GM23338 (cell line): ENCODE measurements at regions not wholly inside any gene's neighbourhood (a gene's known extent, or its start where the extent isn't known, plus 50 kb on each side); places are given as distances from the start of the nearest gene placed in this dataset.

ENCODE experiments used
- ATAC-seq: fragments of 200-7000 bp; cut with Tn5 transposase; 3 replicates; pipeline ENCODE4 v1.9.1; 2020
- DNase-seq: peaks from one replicate; pipeline ENCODE4 v3.0.0-alpha.2; 2015; ENCODE audit warnings: low spot score
- H2AFZ ChIP-seq: fragments of 200-600 bp; sonication (generic); 2 replicates; pipeline ENCODE4 v1.8.0; 2016; ENCODE audit warnings: antibody characterized with exemption, mild to moderate bottlenecking, moderate library complexity
- H3F3A ChIP-seq: fragments of 200-600 bp; sonication (generic); replicated peaks from 2 replicates; pipeline ENCODE4 v1.8.0; 2017; ENCODE audit warnings: antibody characterized with exemption, mixed run types, low read depth
- H3K27ac ChIP-seq: fragments of 200-600 bp; sonication (generic); 2 replicates; pipeline ENCODE4 v1.6.1; 2016; ENCODE audit warnings: low read depth
- H3K27me3 ChIP-seq: fragments of 200-600 bp; sonication (generic); 2 replicates; pipeline ENCODE4 v1.8.0; 2016; ENCODE audit warnings: mild to moderate bottlenecking, mixed run types, moderate library complexity; ENCODE audit not compliant: insufficient read depth
- H3K36me3 ChIP-seq: fragments of 200-600 bp; sonication (generic); 2 replicates; pipeline ENCODE4 v1.8.0; 2016; ENCODE audit warnings: mild to moderate bottlenecking; ENCODE audit not compliant: insufficient read depth
- H3K4me1 ChIP-seq: fragments of 200-600 bp; sonication (generic); 2 replicates; pipeline ENCODE4 v1.8.0; 2016; ENCODE audit warnings: mild to moderate bottlenecking, moderate library complexity; ENCODE audit not compliant: insufficient read depth
- H3K4me2 ChIP-seq: fragments of 200-600 bp; sonication (generic); 2 replicates; pipeline ENCODE4 v1.7.1; 2017; ENCODE audit warnings: mixed run types
- H3K4me3 ChIP-seq: fragments of 200-600 bp; sonication (generic); 2 replicates; pipeline ENCODE4 v1.6.1; 2016; ENCODE audit warnings: mixed run types
- H3K79me2 ChIP-seq: fragments of 200-600 bp; sonication (generic); replicated peaks from 2 replicates; pipeline ENCODE4 v1.8.0; 2017; ENCODE audit warnings: mild to moderate bottlenecking; ENCODE audit not compliant: insufficient read depth
- H3K9me2 ChIP-seq: fragments of 200-600 bp; sonication (generic); 2 replicates; pipeline ENCODE4 v1.8.0; 2017; ENCODE audit not compliant: insufficient read depth
- H4K20me1 ChIP-seq: fragments of 200-600 bp; sonication (generic); replicated peaks from 2 replicates; pipeline ENCODE4 v1.8.0; 2017; ENCODE audit warnings: mild to moderate bottlenecking; ENCODE audit not compliant: insufficient read depth
- H3K27ac Mint-ChIP-seq: 2 replicates; pipeline ENCODE4 v1.8.0; 2020; ENCODE audit warnings: inconsistent platforms, mild to moderate bottlenecking, moderate library complexity, mixed read lengths
- H3K27me3 Mint-ChIP-seq: 3 replicates; pipeline ENCODE4 v1.8.0; 2022; ENCODE audit warnings: low read depth, mild to moderate bottlenecking, moderate library complexity, mixed read lengths, inconsistent platforms; ENCODE audit not compliant: insufficient read depth, poor library complexity
- H3K36me3 Mint-ChIP-seq: 3 replicates; pipeline ENCODE4 v1.8.0; 2021; ENCODE audit warnings: low read depth, mild to moderate bottlenecking, inconsistent platforms, moderate library complexity, mixed read lengths
- H3K4me1 Mint-ChIP-seq: 3 replicates; pipeline ENCODE4 v1.8.0; 2020; ENCODE audit warnings: mild to moderate bottlenecking, inconsistent platforms, mixed read lengths
- H3K4me3 Mint-ChIP-seq: 3 replicates; pipeline ENCODE4 v1.8.0; 2021; ENCODE audit warnings: moderate library complexity, mild to moderate bottlenecking, inconsistent platforms, mixed read lengths
- H3K9me3 Mint-ChIP-seq: 3 replicates; pipeline ENCODE4 v1.8.0; 2020; ENCODE audit warnings: moderate library complexity, mild to moderate bottlenecking, inconsistent platforms, mixed read lengths
- CREB1 ChIP-seq: fragments of 250-450 bp; sonication (Bioruptor Pico); IDR thresholded peaks from 2 replicates; pipeline ENCODE4 v1.5.0; 2020; ENCODE audit warnings: low read depth, mild to moderate bottlenecking, moderate library complexity
- EZH2 ChIP-seq: fragments of 200-600 bp; sonication (generic); IDR thresholded peaks from one replicate; pipeline ENCODE4 v1.8.0; 2017; ENCODE audit warnings: antibody characterized with exemption, mild to moderate bottlenecking, low read depth; ENCODE audit not compliant: unreplicated experiment
- EZH2phosphoT487 ChIP-seq: fragments of 200-600 bp; sonication (generic); IDR thresholded peaks from one replicate; pipeline ENCODE4 v1.8.1; 2018; ENCODE audit warnings: antibody characterized with exemption; ENCODE audit not compliant: unreplicated experiment
- JUNB ChIP-seq: IDR thresholded peaks from one replicate; pipeline ENCODE4 v1.6.1; 2016; ENCODE audit warnings: antibody characterized with exemption; ENCODE audit not compliant: unreplicated experiment
- NANOG ChIP-seq: IDR thresholded peaks from 2 replicates; pipeline ENCODE4 v1.6.1; 2016; ENCODE audit warnings: antibody characterized with exemption, borderline replicate concordance
- POLR2AphosphoS5 ChIP-seq: IDR thresholded peaks from 2 replicates; pipeline ENCODE4 v1.6.1; 2016; ENCODE audit warnings: antibody characterized with exemption, low read depth
- REST ChIP-seq: IDR thresholded peaks from one replicate; pipeline ENCODE4 v1.6.1; 2018; ENCODE audit warnings: antibody characterized with exemption; ENCODE audit not compliant: unreplicated experiment
- STAT1 ChIP-seq: IDR thresholded peaks from one replicate; pipeline ENCODE4 v1.6.1; 2016; ENCODE audit warnings: antibody characterized with exemption; ENCODE audit not compliant: unreplicated experiment
- ZNF114 ChIP-seq: fragments of 250-450 bp; sonication (Bioruptor Pico); IDR thresholded peaks from 2 replicates; pipeline ENCODE4 v1.5.0; 2020; ENCODE audit warnings: mild to moderate bottlenecking, moderate library complexity
- ZNF331 ChIP-seq: fragments of 250-450 bp; sonication (Bioruptor Pico); IDR thresholded peaks from 2 replicates; pipeline ENCODE4 v1.5.0; 2020; ENCODE audit warnings: low read depth, mild to moderate bottlenecking, moderate library complexity
- TF ChIP-seq, protein P1 (sequence below): fragments of 250-450 bp; sonication (Bioruptor Pico); IDR thresholded peaks from 2 replicates; pipeline ENCODE4 v1.5.0; 2020; ENCODE audit warnings: mild to moderate bottlenecking, moderate library complexity
- TF ChIP-seq, protein P2 (sequence below): IDR thresholded peaks from 2 replicates; pipeline ENCODE4 v1.6.1; 2016; ENCODE audit warnings: antibody characterized with exemption
- TF ChIP-seq, protein P3 (sequence below), 2 experiments: fragments of 200-600 bp in 1 of 2; sonication (generic) in 1 of 2; conservative IDR thresholded peaks; 2 replicates each; pipeline versions ENCODE4 v1.5.1 to v1.6.1; 2016 to 2017; ENCODE audit warnings: antibody characterized with exemption in 2 of 2, low read depth in 2 of 2, mild to moderate bottlenecking in 2 of 2, moderate library complexity in 1 of 2

DNA sequence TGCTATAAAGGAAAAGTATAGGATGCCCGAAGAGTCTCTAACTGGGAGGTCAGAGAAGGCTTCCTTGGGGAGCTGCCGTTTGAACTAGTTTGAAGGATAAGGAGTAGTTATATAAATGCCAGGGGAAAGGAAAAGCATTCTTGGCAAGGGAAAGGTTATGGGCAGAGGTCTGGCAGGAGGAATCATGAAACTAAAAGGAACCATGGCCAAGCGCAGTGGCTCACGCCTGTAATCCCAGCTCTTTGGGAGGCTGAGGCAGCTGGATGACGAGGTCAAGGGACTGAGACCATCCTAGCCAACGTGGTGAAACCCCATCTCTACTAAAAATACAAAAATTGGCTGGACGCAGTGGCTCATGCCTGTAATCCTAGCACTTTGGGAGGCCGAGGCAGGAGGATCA, 66.8 kb upstream of the EPCAM start:
- H3K4me3 Mint-ChIP-seq: no peak overlapping the region
- no peaks in the 10 kb centered on the region for H3K36me3 Mint-ChIP-seq
- no peak overlapping the region for H3K4me2 ChIP-seq
- H4K20me1 ChIP-seq: no peaks in the 10 kb centered on the region
- H3K4me1 Mint-ChIP-seq: peaks cover 19% of the 10 kb centered on the region
- no peak overlapping the region for H3K27ac Mint-ChIP-seq
- H3K27me3 Mint-ChIP-seq: peaks cover 3% of the 10 kb centered on the region
- H3K9me3 Mint-ChIP-seq: no peaks in the 10 kb centered on the region
- no peaks in the 10 kb centered on the region for H3K36me3 ChIP-seq
- no peaks in the 10 kb centered on the region for H3K79me2 ChIP-seq
- no peak overlapping the region for H3K4me3 ChIP-seq
- ATAC-seq (no peak), DNase-seq (no peak)
- peaks cover 8% of the 10 kb centered on the region; the same call in 1 of the 2 replicates for H3K9me2 ChIP-seq
- H2AFZ ChIP-seq: no peak overlapping the region
- H3K27me3 ChIP-seq: no peaks in the 10 kb centered on the region
- no peak overlapping the region for H3K27ac ChIP-seq
- H3F3A ChIP-seq: no peaks in the 10 kb centered on the region
- H3K4me1 ChIP-seq: peaks cover 23% of the 10 kb centered on the region
- TF ChIP-seq EZH2: no peak
- no peak for TF ChIP-seq JUNB
- TF ChIP-seq ZNF331: no peak
- TF ChIP-seq CREB1 (CRISPR knock-in tag): no peak
- TF ChIP-seq, protein P1, sequence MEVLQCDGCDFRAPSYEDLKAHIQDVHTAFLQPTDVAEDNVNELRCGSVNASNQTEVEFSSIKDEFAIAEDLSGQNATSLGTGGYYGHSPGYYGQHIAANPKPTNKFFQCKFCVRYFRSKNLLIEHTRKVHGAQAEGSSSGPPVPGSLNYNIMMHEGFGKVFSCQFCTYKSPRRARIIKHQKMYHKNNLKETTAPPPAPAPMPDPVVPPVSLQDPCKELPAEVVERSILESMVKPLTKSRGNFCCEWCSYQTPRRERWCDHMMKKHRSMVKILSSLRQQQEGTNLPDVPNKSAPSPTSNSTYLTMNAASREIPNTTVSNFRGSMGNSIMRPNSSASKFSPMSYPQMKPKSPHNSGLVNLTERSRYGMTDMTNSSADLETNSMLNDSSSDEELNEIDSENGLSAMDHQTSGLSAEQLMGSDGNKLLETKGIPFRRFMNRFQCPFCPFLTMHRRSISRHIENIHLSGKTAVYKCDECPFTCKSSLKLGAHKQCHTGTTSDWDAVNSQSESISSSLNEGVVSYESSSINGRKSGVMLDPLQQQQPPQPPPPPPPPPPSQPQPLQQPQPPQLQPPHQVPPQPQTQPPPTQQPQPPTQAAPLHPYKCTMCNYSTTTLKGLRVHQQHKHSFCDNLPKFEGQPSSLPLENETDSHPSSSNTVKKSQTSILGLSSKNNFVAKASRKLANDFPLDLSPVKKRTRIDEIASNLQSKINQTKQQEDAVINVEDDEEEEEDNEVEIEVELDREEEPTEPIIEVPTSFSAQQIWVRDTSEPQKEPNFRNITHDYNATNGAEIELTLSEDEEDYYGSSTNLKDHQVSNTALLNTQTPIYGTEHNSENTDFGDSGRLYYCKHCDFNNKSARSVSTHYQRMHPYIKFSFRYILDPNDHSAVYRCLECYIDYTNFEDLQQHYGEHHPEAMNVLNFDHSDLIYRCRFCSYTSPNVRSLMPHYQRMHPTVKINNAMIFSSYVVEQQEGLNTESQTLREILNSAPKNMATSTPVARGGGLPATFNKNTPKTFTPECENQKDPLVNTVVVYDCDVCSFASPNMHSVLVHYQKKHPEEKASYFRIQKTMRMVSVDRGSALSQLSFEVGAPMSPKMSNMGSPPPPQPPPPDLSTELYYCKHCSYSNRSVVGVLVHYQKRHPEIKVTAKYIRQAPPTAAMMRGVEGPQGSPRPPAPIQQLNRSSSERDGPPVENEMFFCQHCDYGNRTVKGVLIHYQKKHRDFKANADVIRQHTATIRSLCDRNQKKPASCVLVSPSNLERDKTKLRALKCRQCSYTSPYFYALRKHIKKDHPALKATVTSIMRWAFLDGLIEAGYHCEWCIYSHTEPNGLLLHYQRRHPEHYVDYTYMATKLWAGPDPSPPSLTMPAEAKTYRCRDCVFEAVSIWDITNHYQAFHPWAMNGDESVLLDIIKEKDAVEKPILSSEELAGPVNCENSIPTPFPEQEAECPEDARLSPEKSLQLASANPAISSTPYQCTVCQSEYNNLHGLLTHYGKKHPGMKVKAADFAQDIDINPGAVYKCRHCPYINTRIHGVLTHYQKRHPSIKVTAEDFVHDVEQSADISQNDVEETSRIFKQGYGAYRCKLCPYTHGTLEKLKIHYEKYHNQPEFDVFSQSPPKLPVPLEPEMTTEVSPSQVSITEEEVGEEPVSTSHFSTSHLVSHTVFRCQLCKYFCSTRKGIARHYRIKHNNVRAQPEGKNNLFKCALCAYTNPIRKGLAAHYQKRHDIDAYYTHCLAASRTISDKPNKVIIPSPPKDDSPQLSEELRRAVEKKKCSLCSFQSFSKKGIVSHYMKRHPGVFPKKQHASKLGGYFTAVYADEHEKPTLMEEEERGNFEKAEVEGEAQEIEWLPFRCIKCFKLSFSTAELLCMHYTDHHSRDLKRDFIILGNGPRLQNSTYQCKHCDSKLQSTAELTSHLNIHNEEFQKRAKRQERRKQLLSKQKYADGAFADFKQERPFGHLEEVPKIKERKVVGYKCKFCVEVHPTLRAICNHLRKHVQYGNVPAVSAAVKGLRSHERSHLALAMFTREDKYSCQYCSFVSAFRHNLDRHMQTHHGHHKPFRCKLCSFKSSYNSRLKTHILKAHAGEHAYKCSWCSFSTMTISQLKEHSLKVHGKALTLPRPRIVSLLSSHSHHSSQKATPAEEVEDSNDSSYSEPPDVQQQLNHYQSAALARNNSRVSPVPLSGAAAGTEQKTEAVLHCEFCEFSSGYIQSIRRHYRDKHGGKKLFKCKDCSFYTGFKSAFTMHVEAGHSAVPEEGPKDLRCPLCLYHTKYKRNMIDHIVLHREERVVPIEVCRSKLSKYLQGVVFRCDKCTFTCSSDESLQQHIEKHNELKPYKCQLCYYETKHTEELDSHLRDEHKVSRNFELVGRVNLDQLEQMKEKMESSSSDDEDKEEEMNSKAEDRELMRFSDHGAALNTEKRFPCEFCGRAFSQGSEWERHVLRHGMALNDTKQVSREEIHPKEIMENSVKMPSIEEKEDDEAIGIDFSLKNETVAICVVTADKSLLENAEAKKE (CRISPR knock-in tag): no peak
- no peak for TF ChIP-seq POLR2AphosphoS5
- TF ChIP-seq, protein P2, sequence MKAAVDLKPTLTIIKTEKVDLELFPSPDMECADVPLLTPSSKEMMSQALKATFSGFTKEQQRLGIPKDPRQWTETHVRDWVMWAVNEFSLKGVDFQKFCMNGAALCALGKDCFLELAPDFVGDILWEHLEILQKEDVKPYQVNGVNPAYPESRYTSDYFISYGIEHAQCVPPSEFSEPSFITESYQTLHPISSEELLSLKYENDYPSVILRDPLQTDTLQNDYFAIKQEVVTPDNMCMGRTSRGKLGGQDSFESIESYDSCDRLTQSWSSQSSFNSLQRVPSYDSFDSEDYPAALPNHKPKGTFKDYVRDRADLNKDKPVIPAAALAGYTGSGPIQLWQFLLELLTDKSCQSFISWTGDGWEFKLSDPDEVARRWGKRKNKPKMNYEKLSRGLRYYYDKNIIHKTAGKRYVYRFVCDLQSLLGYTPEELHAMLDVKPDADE: no peak
- TF ChIP-seq REST: no peak
- TF ChIP-seq STAT1: no peak
- TF ChIP-seq, protein P3, sequence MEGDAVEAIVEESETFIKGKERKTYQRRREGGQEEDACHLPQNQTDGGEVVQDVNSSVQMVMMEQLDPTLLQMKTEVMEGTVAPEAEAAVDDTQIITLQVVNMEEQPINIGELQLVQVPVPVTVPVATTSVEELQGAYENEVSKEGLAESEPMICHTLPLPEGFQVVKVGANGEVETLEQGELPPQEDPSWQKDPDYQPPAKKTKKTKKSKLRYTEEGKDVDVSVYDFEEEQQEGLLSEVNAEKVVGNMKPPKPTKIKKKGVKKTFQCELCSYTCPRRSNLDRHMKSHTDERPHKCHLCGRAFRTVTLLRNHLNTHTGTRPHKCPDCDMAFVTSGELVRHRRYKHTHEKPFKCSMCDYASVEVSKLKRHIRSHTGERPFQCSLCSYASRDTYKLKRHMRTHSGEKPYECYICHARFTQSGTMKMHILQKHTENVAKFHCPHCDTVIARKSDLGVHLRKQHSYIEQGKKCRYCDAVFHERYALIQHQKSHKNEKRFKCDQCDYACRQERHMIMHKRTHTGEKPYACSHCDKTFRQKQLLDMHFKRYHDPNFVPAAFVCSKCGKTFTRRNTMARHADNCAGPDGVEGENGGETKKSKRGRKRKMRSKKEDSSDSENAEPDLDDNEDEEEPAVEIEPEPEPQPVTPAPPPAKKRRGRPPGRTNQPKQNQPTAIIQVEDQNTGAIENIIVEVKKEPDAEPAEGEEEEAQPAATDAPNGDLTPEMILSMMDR (conservative IDR thresholded peaks at IDR 0.05; ENCODE audit: low read depth in 2 of 2): no peak
- TF ChIP-seq ZNF114: no peak
- no peak for TF ChIP-seq NANOG
- TF ChIP-seq EZH2phosphoT487: no peak
